HPDE6-E6E7 (cell line): ENCODE measurements at regions not wholly inside any gene's neighbourhood (a gene's known extent, or its start where the extent isn't known, plus 50 kb on each side); places are given as distances from the start of the nearest gene placed in this dataset.
"Not testable (repeated sequence)": the region's sequence is repeated elsewhere in the genome, so short reads cannot be mapped to it uniquely, and the experiment has no call there.

Experiments used
- DNase-seq: peaks from one replicate; pipeline ENCODE4 v3.0.0; 2011; ENCODE audit warnings: missing footprints; ENCODE audit errors: extremely low spot score

DNA sequence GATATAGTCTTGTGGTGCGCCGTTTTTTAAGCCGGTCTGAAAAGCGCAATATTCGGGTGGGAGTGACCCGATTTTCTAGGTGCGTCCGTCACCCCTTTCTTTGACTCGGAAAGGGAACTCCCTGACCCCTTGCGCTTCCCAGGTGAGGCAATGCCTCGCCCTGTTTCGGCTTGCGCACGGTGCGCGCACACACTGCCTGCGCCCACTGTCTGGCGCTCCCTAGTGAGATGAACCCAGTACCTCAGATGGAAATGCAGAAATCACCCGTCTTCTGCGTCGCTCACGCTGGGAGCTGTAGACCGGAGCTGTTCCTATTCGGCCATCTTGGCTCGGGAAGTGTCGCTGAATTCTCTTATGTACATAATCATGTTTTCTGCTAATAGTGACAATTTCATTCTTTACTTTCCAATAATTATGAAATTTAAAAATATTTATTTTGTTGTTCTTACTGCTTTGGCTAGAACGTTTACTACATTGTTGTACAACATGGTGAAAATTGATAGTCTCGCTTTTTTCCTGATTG is 61.2 kb upstream of the MINDY3 start:
- DNase-seq: not testable (repeated sequence)

DNA sequence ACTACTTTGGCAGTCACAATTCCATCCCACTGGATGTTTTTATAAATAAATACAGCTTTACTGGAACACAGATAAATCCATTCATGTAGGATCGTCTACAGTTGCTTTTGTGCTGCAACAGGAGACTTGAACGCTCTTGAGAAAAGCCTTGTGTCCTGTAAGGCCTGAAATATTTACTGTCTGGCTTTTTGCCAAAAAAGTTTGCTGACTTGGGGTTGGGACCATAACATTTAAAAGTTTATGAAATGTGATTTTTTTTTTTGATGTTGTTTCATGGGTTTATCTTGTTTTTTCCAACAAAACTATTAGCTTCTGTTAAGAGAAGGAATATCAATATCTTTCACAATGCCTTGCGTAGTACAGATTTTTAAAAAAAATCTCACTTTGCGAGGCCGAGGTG is 71.1 kb upstream of the MINDY3 start:
- no peak for DNase-seq

DNA sequence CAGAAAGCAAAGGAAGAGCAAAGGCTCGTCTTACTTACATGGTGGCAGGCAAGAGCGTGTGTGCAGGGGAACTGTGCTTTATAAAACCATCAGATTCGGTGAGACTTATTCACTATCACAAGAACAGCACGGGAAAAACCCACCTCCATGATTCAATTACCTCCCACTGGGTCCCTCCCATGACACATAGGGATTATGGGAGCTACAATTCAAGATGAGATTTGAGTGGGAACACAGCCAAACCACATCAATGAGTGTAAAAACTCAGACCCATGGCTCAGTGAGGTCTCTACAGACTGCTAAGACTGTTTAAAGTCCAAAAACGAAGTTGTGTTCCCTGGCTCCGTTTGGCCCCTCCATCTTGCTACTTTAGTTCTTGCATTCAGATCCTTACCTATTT is 79.2 kb upstream of the MINDY3 start:
- not testable (repeated sequence) for DNase-seq

DNA sequence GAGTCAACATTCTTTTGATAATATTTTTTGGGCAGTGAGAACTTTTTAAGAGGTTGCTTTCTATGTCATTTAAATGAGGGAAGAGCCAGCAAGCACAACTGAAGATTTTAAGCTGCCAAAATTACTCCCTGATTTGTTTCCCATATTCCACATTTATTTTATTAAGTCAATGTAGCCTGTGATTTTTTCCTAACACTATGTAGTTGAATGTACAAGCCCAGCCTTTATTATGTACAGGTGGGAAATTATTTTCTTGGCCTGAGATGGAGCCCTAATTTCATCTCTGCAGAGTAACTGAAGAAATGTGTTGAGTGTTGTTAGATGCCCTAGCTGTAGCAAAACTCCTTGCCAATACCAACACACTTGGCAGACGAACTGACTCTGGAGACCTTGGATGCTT is 83.1 kb upstream of the MINDY3 start:
- DNase-seq: no peak

DNA sequence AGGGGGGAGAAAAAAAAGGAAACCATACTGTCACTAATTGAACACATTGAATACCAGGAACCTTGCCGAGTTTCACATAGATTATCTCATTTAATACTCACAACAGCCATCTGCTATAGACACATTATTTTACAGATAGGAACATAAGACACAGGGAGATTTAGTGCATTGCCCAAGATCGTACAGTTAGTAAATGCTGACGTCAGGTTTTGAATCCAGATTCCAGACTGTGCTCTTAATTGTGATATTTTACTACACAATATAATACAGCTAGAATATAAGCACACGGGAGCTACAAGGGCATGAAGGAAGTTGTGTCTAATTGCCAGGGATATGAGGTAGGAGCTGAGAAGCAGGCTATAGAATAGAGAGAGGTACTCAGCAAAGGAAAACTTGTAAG is 93.9 kb upstream of the MINDY3 start:
- no peak for DNase-seq

DNA sequence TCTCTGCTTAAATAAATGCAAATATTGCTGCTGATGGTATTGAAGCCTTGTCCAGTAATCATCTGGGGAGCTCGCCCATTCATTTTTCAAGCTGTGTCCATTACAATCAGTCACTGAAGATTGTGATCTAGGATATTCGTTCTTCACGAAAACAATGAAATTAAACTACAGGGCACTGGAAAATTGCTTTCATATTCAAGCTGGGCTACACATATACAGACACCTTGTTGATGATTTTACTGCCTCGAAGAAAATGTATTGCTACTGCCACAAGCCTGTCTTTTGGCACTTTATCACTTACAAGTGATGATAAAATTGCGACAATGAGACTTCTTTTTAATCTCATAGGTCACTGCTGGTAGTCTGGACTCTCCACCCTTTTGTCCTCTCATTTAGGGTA is 100.0 kb upstream of the MINDY3 start:
- no peak for DNase-seq

DNA sequence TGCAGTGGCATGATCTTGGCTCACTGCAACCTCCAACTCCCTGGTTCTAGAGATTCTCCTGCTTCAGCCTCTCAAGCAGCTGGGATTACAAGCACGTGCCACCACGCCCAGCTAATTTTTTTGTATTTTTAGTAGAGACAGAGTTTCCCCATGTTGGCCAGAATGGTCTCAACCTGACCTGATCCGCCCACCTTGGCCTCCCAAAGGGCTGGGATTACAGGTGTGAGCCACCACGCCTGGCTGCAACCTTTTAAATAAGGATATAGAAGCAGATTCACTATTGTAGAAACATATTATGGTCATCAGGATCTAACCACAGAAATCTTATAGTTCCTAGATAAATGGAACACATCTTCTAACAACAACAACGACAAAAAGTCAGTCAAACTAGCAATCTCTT is 112.4 kb upstream of the MINDY3 start:
- not testable (repeated sequence) for DNase-seq

DNA sequence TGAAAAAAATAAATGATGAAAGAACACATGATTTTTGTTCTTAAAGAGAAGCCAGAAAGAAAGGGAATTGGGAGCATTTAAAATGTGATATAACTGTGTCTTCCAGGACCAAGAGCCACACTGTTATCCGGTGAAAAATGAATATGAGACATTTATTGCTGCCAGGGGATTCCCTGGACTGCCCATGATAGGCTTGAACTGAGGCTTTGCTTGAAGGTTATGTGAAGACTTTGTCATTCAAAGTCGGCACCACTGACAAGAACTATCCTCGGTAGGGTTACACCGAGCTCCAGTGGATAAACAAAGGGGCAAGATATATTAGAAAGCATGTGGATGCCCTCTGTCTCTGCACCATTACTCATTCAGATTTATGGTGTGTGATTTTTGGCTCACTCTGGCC is 125.4 kb upstream of the MINDY3 start:
- DNase-seq: no peak

DNA sequence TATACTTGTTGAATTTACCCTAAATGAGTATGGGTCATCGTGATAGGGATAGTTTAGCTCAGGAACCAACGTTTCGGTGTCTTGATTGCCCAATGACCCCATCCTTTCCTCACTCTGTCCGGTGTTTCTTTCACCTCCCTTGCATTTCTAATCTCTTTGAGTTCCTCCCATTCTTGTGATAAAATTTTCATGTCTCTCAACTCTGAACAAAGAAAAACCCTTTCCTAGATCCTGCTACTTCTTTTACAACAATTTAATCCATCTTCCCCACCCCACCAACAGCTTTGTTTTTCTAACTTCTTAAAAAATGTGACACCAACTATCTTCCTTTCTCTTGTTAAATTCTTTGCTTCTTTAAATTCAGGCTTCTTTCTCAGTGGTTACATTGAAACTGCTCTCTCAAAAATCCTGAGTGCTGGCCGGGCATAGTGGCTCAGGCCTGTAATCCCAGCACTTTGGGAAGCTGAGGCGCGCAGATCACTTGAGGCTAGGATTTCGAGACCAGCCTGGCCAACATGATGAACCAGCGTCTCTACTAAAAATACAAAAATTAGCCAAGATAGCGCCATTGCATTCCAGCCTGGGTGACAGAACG is 130.3 kb upstream of the MINDY3 start:
- DNase-seq: no peak

DNA sequence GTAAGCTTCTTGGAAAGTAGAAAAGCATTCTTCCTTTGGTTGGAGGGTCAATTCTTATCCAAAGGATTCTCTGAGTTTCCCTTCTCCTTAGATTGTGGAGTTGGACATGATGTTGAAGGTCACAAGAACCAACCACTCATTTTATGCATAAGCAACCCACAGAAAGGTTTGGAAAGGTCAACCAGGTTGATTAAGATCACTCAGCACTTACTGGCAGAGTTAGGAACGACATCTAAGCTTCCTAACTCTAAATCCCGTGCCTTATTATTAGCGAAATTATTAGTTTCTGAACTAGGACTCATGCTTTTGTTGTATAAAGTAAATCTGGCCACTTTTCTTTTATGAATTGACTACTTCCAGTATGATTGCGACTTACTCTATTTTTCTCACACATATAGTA is 137.0 kb upstream of the MINDY3 start:
- DNase-seq: no peak

DNA sequence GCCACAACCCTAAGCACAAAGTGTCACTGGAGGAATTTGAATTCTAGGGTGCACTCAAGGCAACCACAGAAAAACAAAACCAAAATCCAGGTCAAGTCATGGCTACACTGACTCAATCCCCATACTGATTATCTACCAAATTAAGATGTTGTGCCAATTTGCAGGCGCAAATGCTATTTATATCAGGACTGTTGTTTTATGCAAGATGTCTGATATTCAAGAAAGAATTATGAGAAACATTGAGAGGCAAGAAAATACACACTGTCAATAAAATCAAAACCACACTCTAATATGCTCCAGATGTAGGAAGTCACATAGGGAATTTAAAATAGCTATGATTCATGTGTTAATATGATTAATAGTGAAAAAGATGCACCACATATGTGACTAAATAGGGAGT is 141.3 kb upstream of the MINDY3 start:
- no peak for DNase-seq

DNA sequence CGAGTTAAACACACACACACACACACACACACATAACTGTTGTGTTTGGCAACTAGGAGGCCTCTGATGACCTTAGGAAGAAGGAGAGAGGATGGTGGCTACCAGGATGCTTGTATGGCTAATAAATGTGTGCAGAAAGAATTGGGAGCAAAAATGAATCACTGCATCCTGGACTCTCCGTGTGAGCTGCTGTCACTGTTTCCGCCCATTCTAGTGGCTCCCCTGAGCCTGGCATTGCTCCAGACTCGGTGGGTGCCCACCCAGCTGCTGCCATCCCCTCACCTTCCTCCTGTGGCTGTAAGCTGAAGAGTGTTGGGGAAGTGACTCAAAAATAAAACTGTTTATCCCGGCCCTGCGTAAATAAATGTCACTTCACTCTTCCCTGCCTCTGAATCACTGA is 149.5 kb upstream of the MINDY3 start:
- no peak for DNase-seq

DNA sequence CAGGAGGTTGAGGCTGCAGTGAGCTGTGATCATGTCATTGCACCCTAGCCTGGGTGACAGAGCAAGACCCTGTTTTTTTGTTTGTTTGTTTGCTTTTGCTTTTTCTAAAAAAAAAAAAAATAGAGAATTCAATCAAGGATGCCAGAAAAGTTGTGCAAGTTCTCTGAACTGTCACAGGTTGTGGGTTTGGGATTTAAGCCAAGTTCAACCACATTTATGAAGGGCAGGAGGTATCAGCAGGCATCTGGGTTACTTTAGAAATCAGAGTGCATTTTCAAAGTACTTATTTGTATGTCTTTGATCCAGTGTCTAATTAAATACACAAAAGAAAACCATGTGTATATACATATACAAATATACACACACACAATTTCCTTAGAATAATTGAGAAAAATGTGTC is 151.2 kb upstream of the MINDY3 start:
- no peak for DNase-seq

DNA sequence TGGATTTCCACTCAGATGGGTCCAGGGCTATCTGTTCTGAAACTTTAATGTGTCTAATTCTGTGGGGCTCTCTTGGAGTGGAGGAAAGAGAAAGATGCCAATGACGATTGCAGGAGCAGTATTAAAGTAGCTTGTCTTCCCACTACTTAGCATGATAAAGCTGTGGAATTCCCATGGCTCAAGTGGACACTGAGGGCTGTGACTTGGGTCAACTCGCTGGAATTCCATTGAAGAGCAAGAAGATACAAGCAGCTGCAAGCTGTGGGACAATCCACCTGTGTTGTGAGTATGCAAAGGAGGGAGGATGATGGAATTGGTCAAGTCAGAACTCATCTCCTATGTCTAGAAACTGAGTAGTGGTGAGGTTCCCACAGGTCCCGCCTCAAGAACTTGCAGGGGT is 154.2 kb upstream of the MINDY3 start:
- DNase-seq: no peak

DNA sequence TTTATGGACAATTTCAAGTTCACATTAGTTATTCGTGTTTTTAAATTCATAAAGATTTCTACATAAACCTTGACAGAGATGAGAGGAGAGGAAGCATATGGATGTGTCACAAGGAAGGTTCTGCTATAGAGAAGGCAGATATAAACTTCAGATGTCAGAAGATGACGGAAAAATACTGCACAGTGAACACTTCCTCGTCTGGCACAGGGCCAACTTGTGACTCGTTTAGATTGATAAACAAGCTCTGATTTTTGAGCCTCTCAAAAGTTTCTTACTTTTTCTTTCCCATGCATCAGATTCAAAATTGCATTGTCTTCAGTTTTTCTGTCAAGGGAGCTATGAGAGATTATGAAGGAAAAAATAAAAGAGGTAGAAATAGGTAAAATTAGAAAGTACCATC is 156.4 kb upstream of the MINDY3 start:
- no peak for DNase-seq

DNA sequence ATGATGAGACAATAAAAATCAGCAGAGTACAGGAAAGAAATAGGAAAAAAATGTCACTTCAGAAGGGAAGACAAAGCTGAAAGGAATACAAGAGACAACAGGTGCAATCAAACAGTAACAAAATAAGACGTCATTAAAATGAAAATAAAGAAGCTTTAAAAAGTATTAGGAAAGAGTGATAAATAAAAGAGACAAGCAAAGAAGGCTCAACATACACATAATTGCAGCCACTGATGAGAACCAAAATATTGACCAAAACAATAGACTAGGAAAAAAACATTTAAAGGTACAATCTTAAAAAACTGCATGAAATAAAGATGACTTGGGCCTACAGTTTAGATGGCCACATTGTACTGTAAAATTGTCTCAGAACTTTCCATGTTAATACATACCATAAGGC is 160.5 kb upstream of the MINDY3 start:
- no peak for DNase-seq

DNA sequence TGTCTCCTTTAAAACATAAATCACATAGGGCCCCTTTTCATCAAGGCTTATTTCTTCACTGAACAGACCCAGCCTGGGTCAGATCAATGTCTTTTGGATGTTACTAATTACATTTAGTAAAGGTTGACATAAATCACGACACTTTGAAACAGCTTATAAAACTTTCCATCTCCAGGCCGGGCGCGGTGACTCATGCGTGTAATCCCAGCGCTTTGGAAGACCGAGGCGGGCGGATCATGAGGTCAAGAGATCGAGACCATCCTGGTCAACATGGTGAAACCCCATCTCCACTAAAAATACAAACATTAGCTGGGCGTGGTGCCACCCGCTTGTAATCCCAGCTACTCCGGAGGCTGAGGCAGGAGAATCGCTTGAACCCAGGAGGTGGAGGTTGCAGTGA is 166.5 kb upstream of the MINDY3 start:
- not testable (repeated sequence) for DNase-seq

DNA sequence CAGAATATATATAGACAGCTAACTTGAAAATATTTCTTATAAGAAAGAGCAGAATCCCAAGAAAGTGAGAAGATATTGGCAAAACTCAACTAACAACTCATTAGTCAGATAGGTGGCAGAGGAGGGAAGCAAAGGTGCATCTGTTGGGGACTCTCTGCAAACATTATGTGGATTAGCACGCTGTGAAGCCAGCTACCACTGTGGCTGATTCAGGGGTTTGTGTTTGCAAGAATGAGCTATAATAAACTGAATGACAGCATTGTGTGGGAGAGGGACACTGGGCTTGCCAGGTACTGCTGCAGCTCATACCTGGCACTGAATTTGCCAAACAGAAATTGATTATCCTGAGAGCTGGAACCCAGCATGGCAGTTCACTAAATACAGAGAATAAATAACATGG is 170.3 kb upstream of the MINDY3 start:
- no peak for DNase-seq

DNA sequence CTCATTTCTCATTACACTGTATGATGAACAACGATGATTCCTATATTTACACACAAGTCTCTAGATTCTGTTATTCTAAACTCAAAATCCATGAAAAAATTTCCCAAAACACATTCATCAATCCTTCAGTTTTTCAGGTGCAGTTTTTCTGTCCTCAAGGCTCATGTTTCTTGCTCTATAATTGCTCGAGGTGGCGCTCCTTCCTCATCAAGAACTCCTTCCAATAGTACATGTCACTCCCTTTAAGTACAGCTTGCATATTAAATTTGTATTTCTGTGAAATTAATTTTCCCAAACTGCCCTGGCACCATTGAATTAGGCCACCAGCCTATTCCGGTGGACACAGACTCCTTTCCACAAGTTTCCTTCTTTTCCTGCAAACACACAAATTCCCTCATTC is 188.7 kb upstream of the MINDY3 start:
- no peak for DNase-seq

DNA sequence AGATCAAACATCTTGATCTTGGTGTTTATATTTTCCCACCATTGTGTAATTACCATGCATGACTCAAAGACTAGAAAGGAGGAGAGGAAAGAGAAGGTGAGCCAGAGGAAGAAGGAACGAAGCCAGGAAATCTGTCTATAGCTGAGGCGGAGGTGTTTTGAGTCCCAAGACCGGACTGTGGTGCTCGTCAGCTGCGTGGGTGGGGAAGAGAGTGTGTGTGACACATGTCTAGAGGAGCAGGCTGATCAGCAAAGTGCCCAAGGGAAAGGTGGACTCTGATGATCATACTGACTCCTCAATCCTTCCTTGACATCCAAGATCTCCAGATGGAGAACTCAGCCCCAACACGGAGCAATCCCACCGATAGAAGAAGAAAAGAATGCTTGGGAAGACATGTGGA is 189.5 kb upstream of the MINDY3 start:
- no peak for DNase-seq

DNA sequence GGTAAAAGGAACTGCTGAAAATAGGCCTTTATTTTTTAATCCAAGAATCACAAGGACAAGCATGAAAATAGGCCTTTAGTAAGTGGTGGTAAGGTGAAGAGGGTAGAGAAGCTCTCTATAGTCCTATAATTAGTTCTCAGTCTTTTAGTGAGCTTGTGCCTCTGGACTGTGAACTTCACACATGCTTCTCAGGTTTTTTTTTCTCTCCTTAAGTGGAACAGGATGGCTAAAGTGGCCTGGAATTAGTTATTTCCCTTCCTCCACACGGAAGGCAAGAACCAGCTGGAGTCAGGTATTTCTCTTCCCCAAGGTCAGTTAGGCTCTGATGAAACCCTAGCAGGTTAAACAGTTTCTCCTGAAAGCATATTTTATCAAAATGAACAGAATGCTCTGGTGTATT is 203.0 kb upstream of the MINDY3 start:
- DNase-seq: no peak

DNA sequence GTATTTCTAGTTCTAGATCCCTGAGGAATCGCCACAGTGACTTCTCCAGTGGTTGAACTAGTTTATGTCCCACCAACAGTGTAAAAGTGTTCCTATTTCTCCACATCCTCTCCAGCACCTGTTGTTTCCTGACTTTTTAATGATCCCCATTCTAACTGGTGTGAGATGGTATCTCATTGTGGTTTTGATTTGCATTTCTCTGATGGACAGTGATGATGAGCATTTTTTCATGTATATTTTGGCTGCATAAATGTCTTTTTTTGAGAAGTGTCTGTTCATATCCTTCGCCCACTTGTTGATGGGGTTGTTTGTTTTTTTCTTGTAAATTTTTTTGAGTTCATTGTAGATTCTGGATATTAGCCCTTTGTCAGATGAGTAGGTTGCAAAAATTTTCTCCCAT is 223.2 kb upstream of the MINDY3 start:
- not testable (repeated sequence) for DNase-seq

DNA sequence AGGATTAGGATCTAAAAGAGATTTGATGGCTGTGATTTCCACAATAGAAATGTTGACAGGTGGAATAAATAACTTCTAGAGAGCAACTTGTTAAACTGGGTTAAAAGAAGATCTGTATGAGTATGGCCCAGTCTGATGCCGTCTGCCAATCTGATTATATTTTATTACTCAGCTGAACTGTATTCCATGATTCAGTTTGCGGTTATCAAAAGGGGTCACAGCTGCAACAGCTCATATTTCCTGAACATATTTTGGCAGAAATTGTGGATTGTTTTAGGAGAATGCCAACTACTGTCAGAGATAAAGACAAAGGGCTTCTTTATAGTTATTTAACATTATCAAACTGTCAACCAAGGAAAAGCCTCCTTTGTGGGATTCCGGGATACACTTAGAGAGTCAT is 244.8 kb upstream of the MINDY3 start:
- no peak for DNase-seq
